Gastrocnemius medialis (tissue), 4 donors: ENCODE measurements at regions not wholly inside any gene's neighbourhood (a gene's known extent, or its start where the extent isn't known, plus 50 kb on each side); places are given as distances from the start of the nearest gene placed in this dataset.
"Not testable (repeated sequence)": the region's sequence is repeated elsewhere in the genome, so short reads cannot be mapped to it uniquely, and the experiment has no call there.

ENCODE experiments used
- POLR2A ChIP-seq, 2 donors: fragments of 450-650 bp; IDR thresholded peaks; one replicate each; pipeline ENCODE4 v1.6.1; 2017; ENCODE audit warnings: antibody characterized with exemption in 2 of 2, mild to moderate bottlenecking in 2 of 2, moderate library complexity in 2 of 2
- TF ChIP-seq, protein P1 (sequence below), 5 experiments: fragments of 450-650 bp in 3 of 5; fragments of 200-600 bp in 2 of 5; sonication (generic) in 2 of 5; IDR thresholded peaks in 4 of 5; conservative IDR thresholded peaks in 1 of 5; 1 replicate in 4 of 5; 2 replicates in 1 of 5; pipeline ENCODE4 v1.5.1; 2016 to 2019; ENCODE audit warnings: antibody characterized with exemption in 5 of 5, mild to moderate bottlenecking in 3 of 5, moderate library complexity in 3 of 5

GRCh38 chr1:219077767-219078166 is 95.9 kb upstream of the LYPLAL1 start:
- TF ChIP-seq, protein P1, sequence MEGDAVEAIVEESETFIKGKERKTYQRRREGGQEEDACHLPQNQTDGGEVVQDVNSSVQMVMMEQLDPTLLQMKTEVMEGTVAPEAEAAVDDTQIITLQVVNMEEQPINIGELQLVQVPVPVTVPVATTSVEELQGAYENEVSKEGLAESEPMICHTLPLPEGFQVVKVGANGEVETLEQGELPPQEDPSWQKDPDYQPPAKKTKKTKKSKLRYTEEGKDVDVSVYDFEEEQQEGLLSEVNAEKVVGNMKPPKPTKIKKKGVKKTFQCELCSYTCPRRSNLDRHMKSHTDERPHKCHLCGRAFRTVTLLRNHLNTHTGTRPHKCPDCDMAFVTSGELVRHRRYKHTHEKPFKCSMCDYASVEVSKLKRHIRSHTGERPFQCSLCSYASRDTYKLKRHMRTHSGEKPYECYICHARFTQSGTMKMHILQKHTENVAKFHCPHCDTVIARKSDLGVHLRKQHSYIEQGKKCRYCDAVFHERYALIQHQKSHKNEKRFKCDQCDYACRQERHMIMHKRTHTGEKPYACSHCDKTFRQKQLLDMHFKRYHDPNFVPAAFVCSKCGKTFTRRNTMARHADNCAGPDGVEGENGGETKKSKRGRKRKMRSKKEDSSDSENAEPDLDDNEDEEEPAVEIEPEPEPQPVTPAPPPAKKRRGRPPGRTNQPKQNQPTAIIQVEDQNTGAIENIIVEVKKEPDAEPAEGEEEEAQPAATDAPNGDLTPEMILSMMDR (IDR thresholded peaks at IDR 0.05 in 4 of 5, conservative IDR thresholded peaks at IDR 0.05 in 1 of 5) = not testable (repeated sequence)
- not testable (repeated sequence) for TF ChIP-seq POLR2A (IDR thresholded peaks at IDR 0.05)
